Body of pancreas (tissue), 4 donors: ENCODE measurements at regions not wholly inside any gene's neighbourhood (a gene's known extent, or its start where the extent isn't known, plus 50 kb on each side); places are given as distances from the start of the nearest gene placed in this dataset.

Experiments used
- ATAC-seq: fragments of 150-250 bp; one replicate; pipeline ENCODE4 v1.9.1; 2016
- DNase-seq, 4 donors: peaks; one replicate each; pipeline ENCODE4 v3.0.0-alpha.2; 2019
- H3K27ac ChIP-seq, 4 donors: fragments of 200-600 bp; sonication (generic); 1 replicate in 3 of 4; 2 replicates in 1 of 4; pipeline versions ENCODE4 v1.5.1 to v1.6.1; 2016 to 2019; ENCODE audit warnings: mild to moderate bottlenecking in 1 of 4, mixed read lengths in 1 of 4, moderate library complexity in 1 of 4
- H3K27me3 ChIP-seq, 2 donors: fragments of 200-600 bp; sonication (generic); one replicate each; pipeline ENCODE4 v1.6.0; 2016; ENCODE audit warnings: mild to moderate bottlenecking in 1 of 2
- H3K36me3 ChIP-seq, 2 donors: fragments of 200-600 bp; sonication (generic); replicated peaks in 1 of 2; 2 replicates each; pipeline ENCODE4 v1.5.1; 2016; ENCODE audit warnings: low read depth in 2 of 2; ENCODE audit not compliant: insufficient read depth in 1 of 2
- H3K4me1 ChIP-seq: fragments of 200-600 bp; sonication (generic); one replicate; pipeline ENCODE4 v1.6.0; 2016
- H3K4me3 ChIP-seq, 2 donors: fragments of 200-600 bp; sonication (generic); 1 replicate in 1 of 2; 2 replicates in 1 of 2; pipeline ENCODE4 v1.5.1; 2016 to 2019
- H3K9me3 ChIP-seq, 3 donors: fragments of 200-600 bp; sonication (generic); 1 replicate in 2 of 3; 2 replicates in 1 of 3; pipeline ENCODE4 v1.5.1; 2016
- POLR2A ChIP-seq, 3 donors: fragments of 450-650 bp; IDR thresholded peaks; one replicate each; pipeline ENCODE4 v1.6.1; 2016; ENCODE audit warnings: antibody characterized with exemption in 3 of 3, mild to moderate bottlenecking in 2 of 3
- WGBS, 2 donors: methylation state at CpG; one replicate each; pipeline ENCODE4 v1.1.5; 2017; 5-methylcytosine and 5-hydroxymethylcytosine counted together
- intact Hi-C: fragments of 100-400 bp; cut with DNase I; formaldehyde crosslinking; loops from one replicate; pipeline ENCODE4 v1.15.1; 2023
- TF ChIP-seq, protein P1 (sequence below), 7 experiments: fragments of 450-650 bp in 4 of 7; fragments of 200-600 bp in 3 of 7; sonication (generic) in 3 of 7; IDR thresholded peaks; one replicate each; pipeline ENCODE4 v1.5.1; 2016 to 2019; ENCODE audit warnings: antibody characterized with exemption in 7 of 7

GRCh38 chr10:43930777-43931176 lies 282.1 kb upstream of the ZNF32 start:
- ATAC-seq = no peak
- Histone ChIP-seq H3K4me3 (no peak overlapping the region), H3K36me3 (no peaks in the 10 kb centered on the region), H3K27me3 (no peaks in the 10 kb centered on the region), H3K9me3 (no peaks in the 10 kb centered on the region), H3K27ac (no peak overlapping the region), H3K4me1 (no peaks in the 10 kb centered on the region)
- no peak for DNase-seq
- intact Hi-C loops = no loop called here
- WGBS, 2 donors = 85 to 97% methylated on average over 5 of the region's 5 CpGs
- TF ChIP-seq POLR2A (IDR thresholded peaks at IDR 0.05) = no peak
- TF ChIP-seq, protein P1, sequence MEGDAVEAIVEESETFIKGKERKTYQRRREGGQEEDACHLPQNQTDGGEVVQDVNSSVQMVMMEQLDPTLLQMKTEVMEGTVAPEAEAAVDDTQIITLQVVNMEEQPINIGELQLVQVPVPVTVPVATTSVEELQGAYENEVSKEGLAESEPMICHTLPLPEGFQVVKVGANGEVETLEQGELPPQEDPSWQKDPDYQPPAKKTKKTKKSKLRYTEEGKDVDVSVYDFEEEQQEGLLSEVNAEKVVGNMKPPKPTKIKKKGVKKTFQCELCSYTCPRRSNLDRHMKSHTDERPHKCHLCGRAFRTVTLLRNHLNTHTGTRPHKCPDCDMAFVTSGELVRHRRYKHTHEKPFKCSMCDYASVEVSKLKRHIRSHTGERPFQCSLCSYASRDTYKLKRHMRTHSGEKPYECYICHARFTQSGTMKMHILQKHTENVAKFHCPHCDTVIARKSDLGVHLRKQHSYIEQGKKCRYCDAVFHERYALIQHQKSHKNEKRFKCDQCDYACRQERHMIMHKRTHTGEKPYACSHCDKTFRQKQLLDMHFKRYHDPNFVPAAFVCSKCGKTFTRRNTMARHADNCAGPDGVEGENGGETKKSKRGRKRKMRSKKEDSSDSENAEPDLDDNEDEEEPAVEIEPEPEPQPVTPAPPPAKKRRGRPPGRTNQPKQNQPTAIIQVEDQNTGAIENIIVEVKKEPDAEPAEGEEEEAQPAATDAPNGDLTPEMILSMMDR (IDR thresholded peaks at IDR 0.05) = no peak

DNA sequence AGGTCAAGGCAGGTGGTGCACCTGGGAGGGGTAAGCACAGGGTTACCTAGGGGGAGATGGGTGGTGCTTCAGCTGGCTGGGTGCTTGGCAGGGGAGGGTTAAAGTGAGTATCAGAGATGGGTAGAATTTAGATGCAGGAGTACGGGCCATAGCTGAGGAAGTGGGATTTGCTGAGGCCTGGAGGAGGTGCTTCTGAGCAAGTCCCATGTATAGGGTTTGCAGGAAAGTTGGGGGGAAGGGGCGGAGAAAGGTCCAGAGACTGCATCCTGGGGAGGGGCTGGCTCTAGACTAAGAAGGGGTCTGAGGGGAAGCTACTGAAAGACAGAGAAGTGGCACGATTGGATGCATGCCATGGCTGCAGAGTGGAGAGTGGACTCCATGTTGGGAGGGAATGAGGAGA lies 281.6 kb upstream of the ZNF32 start:
- Histone ChIP-seq H3K4me1 (no peaks in the 10 kb centered on the region), H3K27ac (no peak overlapping the region), H3K9me3 (no peaks in the 10 kb centered on the region), H3K36me3 (no peaks in the 10 kb centered on the region), H3K27me3 (no peaks in the 10 kb centered on the region), H3K4me3 (no peak overlapping the region)
- TF ChIP-seq, protein P1 (IDR thresholded peaks at IDR 0.05) = no peak
- no peak for TF ChIP-seq POLR2A (IDR thresholded peaks at IDR 0.05)
- no peak for DNase-seq
- no peak for ATAC-seq
- intact Hi-C loops = no loop called here
- WGBS, 2 donors = 86% methylated on average over 3 of the region's 3 CpGs

- no peak overlapping the region for H3K27ac ChIP-seq
- H3K36me3 ChIP-seq = no peaks in the 10 kb centered on the region
- H3K4me1 ChIP-seq = no peaks in the 10 kb centered on the region
- no peaks in the 10 kb centered on the region for H3K27me3 ChIP-seq
- TF ChIP-seq, protein P1 (IDR thresholded peaks at IDR 0.05) = no peak
- TF ChIP-seq POLR2A (IDR thresholded peaks at IDR 0.05) = no peak
- ATAC-seq = no peak
- intact Hi-C loops = no loop called here
- no peak for DNase-seq
- 90 to 92% methylated on average over 6 of the region's 6 CpGs for WGBS, 2 donors
- H3K9me3 ChIP-seq = no peaks in the 10 kb centered on the region
- H3K4me3 ChIP-seq = no peak overlapping the region
These were observed 280.4 kb upstream of the ZNF32 start for GRCh38 chr10:43929122-43929521.

DNA sequence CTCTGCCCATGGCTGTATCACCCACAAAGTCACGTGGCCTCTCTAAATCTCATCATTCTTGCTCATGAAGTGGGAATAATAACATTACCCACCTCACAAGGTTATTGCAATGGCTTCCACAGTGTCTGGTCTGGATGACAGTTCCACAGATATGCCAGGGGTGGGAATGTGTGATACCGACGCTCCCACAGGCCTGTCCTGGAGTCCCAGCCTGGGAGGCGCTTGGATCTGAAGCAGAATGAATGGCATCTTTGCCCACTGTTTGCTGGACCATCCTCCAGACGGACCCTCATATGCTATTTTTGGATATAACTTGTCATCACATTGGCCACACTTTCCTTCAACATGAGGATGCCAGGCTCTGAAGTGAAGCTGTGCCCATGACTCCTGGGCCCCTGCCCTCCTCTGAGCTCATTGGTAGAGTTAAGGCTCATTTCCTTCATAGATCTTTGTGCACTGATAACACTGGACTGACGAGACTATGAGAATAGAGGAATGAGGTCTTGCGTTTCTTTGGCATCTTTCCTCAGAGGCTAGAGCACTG lies 279.8 kb upstream of the ZNF32 start:
- H3K4me1 ChIP-seq = no peaks in the 10 kb centered on the region
- no peaks in the 10 kb centered on the region for H3K36me3 ChIP-seq
- H3K9me3 ChIP-seq = no peaks in the 10 kb centered on the region
- no peaks in the 10 kb centered on the region for H3K27me3 ChIP-seq
- DNase-seq (no peak), ATAC-seq (no peak)
- WGBS, 2 donors = 73 to 75% methylated on average over 7 of the region's 7 CpGs
- no peak overlapping the region for H3K27ac ChIP-seq
- no peak overlapping the region for H3K4me3 ChIP-seq
- intact Hi-C loops = no loop called here
- TF ChIP-seq, protein P1 (IDR thresholded peaks at IDR 0.05) = no peak
- no peak for TF ChIP-seq POLR2A (IDR thresholded peaks at IDR 0.05)

- Histone ChIP-seq H3K4me1 (no peaks in the 10 kb centered on the region), H3K4me3 (no peak overlapping the region), H3K36me3 (no peaks in the 10 kb centered on the region), H3K27ac (no peak overlapping the region), H3K27me3 (no peaks in the 10 kb centered on the region), H3K9me3 (no peaks in the 10 kb centered on the region)
- WGBS, 2 donors = 74 to 77% methylated on average over 6 to 7 of the region's 7 CpGs
- ATAC-seq = no peak
- TF ChIP-seq, protein P1 (IDR thresholded peaks at IDR 0.05) = no peak
- TF ChIP-seq POLR2A (IDR thresholded peaks at IDR 0.05) = no peak
- intact Hi-C loops = no loop called here
- DNase-seq = no peak
These were observed 278.3 kb upstream of the ZNF32 start for GRCh38 chr10:43926875-43927406.
